Right renal pelvis (tissue), 4 donors: ENCODE measurements at regions not wholly inside any gene's neighbourhood (a gene's known extent, or its start where the extent isn't known, plus 50 kb on each side); places are given as distances from the start of the nearest gene placed in this dataset.
"Not testable (repeated sequence)": the region's sequence is repeated elsewhere in the genome, so short reads cannot be mapped to it uniquely, and the experiment has no call there.

Experiments used
- DNase-seq, 4 donors: peaks; one replicate each; pipeline ENCODE4 v3.0.0-alpha.2; 2013; ENCODE audit warnings: low read depth in 4 of 4, low spot score in 3 of 4, missing footprints in 1 of 4

DNA sequence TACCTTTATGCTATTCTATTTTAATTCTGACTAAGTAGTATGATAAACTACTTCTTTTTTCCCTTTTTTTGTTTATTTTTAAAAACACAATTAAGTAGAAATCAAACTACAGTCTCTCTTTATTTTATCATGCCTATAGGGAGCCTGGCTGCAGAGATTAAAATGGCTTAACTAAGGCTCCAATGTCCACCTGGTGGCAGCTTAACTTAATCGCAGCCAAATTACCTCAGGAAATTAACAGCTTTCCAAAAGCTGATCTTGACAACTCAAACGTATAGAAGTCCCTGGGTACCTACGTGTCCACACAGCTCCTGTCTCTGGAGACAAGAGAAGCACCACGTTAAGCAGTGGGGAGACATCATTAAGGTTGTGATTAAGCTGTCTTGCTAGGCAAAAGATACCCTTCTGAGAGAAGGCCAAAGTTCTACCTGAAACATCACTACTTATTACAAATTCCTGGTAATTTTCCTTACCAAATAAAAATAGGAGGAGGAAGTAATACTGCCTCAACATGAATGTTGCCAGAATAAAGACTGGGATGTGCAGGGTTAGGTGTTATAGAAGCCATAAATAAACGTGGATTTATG, 63.2 kb upstream of the SNX19 start:
- DNase-seq, result peak in 1 of 4 donors; percentile 3

GRCh38 chr11:130980071-130980862, 64.0 kb upstream of the SNX19 start:
- no peak for DNase-seq

DNA sequence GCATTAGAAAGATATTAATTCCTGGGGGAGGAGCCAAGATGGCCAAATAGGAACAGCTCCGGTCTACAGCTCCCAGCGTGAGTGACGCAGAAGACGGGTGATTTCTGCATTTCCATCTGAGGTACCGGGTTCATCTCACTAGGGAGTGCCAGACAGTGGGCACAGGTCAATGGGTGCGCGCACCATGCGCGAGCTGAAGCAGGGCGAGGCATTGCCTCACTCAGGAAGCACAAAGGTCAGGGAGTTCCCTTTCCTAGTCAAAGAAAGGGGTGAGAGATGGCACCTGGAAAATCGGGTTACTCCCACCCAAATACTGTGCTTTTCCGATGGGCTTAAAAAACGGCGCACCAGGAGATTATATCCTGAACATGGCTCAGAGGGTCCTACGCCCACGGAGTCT, 68.0 kb upstream of the SNX19 start:
- not testable (repeated sequence) for DNase-seq

- peak in 1 of 4 donors; percentile 5 for DNase-seq
Measured at GRCh38 chr11:130992788-130993187, 76.5 kb upstream of the SNX19 start.

- DNase-seq, result no peak
Measured at GRCh38 chr11:130994043-130994442, 77.8 kb upstream of the SNX19 start.

DNA sequence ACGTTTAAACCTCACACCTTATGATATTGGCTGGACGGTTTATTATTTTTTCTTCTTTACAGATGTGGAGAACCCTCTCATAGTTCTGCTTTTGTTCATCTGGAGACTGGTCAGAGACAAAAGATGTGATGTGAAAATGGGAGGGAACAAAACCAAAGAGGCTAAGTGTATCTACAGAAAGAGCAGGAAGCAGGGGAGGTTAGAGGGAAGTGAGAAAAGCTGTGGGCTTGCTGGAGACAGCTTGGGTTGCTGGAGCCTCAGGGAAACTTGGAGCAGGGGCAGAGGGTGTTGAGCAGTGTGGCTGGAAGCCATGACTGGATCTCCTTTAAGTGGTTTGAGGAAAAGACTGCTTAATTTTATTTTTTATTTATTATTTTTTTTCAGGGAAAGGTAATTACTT, 79.0 kb upstream of the SNX19 start:
- DNase-seq, result no peak

DNA sequence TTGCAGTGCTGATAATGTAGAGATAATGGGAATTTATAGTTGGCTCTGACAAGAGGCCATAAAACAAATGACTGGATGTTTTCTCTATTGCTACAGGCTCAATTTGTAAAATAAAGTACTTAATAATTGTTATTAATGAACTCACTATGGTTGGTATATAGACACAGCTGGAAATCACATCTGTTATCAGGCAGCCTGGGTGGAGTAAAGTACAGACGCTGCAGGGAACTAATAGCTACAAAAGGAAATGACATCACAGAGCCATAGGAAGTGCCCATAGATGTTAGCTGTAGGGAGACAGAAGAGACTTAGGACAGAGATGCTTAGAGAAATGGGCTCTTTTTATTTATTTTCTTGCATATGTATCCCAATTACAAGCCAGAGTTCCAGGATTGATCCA, 81.0 kb upstream of the SNX19 start:
- DNase-seq, result no peak

DNA sequence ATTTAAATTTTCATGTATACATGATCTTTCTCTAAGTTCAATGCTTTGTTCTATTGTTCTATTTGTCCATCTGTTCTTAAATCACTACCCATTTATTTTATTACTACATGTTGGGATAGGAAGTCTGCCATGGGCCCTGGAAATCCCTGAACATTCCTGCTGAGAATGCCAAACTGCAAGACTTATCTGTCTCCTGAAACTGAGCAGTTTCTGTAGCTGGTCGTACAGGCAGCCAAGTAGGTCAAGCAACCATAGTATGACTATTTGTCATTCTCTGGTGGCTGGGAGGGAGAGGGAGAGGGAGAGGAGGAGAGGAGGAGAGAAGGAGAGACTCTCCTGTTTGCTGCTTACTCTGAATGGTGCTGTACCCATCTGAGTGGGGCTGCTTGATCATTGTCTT, 82.8 kb upstream of the SNX19 start:
- DNase-seq, result no peak

GRCh38 chr11:130999992-131000770, 83.9 kb upstream of the SNX19 start:
- no peak for DNase-seq

- no peak for DNase-seq
Measured at GRCh38 chr11:131002145-131002544, 85.9 kb upstream of the SNX19 start.

- DNase-seq, result no peak
Measured at GRCh38 chr11:131005829-131006228, 89.5 kb upstream of the SNX19 start.

DNA sequence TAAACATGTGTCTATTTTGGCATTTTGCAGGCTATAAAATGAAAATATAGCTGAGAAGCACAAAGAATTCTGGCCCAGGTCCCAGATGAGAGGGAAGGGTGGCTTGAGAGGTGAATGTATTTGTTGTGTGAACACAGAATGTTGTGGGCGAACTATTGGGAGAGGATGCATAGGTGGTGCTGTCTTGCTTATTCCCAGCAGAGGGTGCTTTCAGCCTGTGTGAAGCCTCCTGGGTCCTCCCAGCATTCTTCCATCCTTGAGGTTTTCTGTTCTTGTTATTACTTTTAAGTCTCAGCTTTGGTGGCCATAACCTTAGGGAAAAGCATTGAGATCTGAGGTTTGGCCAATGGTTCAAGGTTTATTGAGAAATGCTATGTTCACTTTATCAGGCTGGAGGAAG, 108.7 kb upstream of the SNX19 start:
- DNase-seq, result no peak

DNA sequence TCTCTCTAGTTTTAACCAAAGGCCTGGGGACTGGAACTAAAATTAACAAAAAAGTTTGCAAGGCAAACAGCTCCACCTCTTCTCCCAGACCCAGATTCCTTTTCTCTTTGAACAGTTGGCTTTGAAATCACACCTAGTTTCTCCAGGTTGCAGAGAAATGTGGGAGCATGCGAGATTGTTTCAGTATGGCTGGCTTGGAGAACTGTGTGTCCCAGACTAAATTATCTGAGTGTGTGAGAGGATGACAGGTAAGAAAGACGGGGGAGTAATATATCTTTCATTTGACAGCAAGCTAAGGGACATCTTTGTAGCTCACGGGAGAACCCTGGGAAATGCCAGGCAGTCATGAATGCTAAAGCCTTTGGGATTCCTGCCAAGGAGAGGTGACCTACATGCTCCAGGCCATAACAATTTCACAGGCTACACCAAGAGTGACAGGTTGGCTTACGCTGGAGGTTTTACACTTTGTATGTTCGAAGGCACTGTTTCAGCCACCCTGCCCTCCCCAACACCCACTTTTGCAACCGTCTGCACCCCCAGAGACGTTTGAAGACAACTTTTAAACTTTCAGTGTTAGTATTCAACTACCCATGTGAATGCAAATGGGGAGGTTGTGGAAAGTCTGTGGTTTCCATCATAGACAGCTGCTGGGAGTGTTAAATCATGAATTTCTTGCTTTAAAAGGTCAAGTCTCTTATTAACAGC, 109.3 kb upstream of the SNX19 start:
- DNase-seq, result no peak

GRCh38 chr11:131027491-131027890, 111.2 kb upstream of the SNX19 start:
- DNase-seq, result no peak

DNA sequence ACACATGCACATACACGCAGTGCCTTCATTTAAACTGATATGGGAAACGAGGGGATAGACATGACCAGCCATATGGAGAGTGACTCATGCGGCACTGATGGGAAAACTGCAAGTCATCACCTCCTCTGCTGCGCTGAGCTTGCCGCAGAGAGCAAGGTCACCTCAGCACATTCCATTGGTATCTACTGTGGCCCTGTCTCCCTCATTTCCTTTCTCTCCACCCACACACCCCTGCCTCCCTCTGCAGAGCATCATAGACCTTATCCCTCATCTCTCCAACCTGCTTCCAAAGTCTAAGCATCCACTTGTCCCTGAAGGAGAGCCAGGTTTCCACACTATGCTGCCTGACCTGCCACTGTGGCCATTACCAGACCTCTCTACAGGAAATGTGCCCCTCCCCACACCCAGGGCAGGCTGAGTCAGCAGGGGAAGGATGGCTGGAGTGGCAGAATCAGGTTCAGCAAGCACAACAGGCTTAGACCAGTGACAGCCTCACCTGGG, 116.9 kb upstream of the SNX19 start:
- DNase-seq, result no peak

GRCh38 chr11:131036514-131036913, 120.2 kb upstream of the SNX19 start:
- no peak for DNase-seq

DNA sequence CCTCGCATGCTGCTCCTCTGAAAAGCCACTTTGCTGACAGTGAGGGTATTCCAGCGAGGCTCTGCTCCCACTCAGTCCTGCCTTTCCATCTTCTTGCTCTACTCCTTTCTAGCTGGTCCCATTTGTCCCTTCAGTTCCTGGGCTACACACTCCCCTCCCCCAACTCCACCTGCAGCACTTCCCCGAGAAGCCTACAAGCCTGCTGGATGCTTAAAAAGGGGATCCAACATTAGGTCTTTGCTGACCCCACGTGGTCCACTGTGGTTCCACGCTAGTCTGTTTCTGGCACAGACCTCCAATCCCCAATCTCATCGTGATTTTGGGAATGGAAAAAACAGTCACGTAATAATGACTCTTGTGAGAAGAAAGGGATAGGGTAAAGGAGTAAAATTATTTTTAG, 121.6 kb upstream of the SNX19 start:
- no peak for DNase-seq

- no peak for DNase-seq
Measured at GRCh38 chr11:131038597-131038996, 122.3 kb upstream of the SNX19 start.

- DNase-seq, result no peak
Measured at GRCh38 chr11:131041331-131042040, 125.2 kb upstream of the SNX19 start.

- DNase-seq, result no peak
Measured at GRCh38 chr11:131042041-131042390, 125.7 kb upstream of the SNX19 start.
